ENCODE measurements at regions not wholly inside any gene's neighbourhood (a gene's known extent, or its start where the extent isn't known, plus 50 kb on each side); places are given as distances from the start of the nearest gene placed in this dataset.

GRCh38 chrX:57985951-57986350, 75.7 kb upstream of the ZXDA start:
- no peak for TF ChIP-seq CTCF (IDR thresholded peaks at IDR 0.05)
- no peak for TF ChIP-seq POLR2A (IDR thresholded peaks at IDR 0.05)
